ENCODE measurements at regions not wholly inside any gene's neighbourhood (a gene's known extent, or its start where the extent isn't known, plus 50 kb on each side); places are given as distances from the start of the nearest gene placed in this dataset.

DNA sequence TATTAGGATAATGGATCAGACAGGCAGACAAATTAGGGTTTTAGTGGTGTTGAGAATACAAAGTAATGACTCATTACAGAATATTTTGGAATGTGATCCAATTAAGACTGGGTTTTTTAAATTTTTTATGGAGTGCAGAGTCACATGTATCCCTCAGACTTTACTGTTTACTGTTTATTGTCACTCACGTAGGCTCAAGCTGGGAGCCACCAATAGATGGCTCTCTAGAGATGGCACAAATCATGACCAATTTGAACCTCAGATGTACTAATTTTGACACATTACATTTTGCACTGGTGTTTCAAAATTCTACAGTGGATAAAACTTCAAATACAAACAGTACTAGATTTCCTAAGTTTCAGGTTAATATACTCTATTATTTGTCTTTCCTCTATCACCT lies 53.6 kb upstream of the ANO3 start:
- no peak for TF ChIP-seq ZNF274 (IDR thresholded peaks at IDR 0.05; ENCODE audit: low read depth, low read length)
- no peak for TF ChIP-seq YY1 (IDR thresholded peaks at IDR 0.05; ENCODE audit: insufficient read depth, insufficient read length)

Measured in NT2/D1 (cell line).